Activated CD8-positive, alpha-beta memory T cell treated with anti-CD3 and anti-CD28 coated beads for 36 hours (primary cell): ENCODE measurements at regions not wholly inside any gene's neighbourhood (a gene's known extent, or its start where the extent isn't known, plus 50 kb on each side); places are given as distances from the start of the nearest gene placed in this dataset.
"Not testable (repeated sequence)": the region's sequence is repeated elsewhere in the genome, so short reads cannot be mapped to it uniquely, and the experiment has no call there.

Source experiments
- CTCF ChIA-PET: fragments of 350-600 bp; sonication (Branson Sonifier 250); formaldehyde crosslinking; loops from one replicate; lab custom pipeline; 2021; ENCODE audit warnings: antibody characterized with exemption; lab: Charles Lee
- POLR2A ChIA-PET: fragments of 350-600 bp; sonication (Branson Sonifier 250); formaldehyde crosslinking; loops from one replicate; lab custom pipeline; 2021; ENCODE audit warnings: antibody characterized with exemption; lab: Charles Lee

- ChIA-PET POLR2A (no interaction called here), CTCF (no interaction called here)
Measured at GRCh38 chr14:37819155-37820015, 224.0 kb downstream of the TTC6 start.

- CTCF ChIA-PET, POLR2A ChIA-PET: not testable (repeated sequence)
Measured at GRCh38 chr14:37820810-37821209, 225.4 kb downstream of the TTC6 start.

- ChIA-PET CTCF (no interaction called here), POLR2A (no interaction called here)
Measured at GRCh38 chr14:37824939-37825712, 229.7 kb downstream of the TTC6 start.

GRCh38 chr14:37826869-37827268, 231.4 kb downstream of the TTC6 start:
- ChIA-PET POLR2A (no interaction called here), CTCF (no interaction called here)

GRCh38 chr14:37830271-37830670, 234.8 kb downstream of the TTC6 start:
- CTCF ChIA-PET, result no interaction called here
- POLR2A ChIA-PET, result no interaction called here

GRCh38 chr14:37834275-37834674, 238.8 kb downstream of the TTC6 start:
- ChIA-PET POLR2A (no interaction called here), CTCF (no interaction called here)

- POLR2A ChIA-PET, CTCF ChIA-PET: not testable (repeated sequence)
Measured at GRCh38 chr14:37838778-37839177, 243.3 kb downstream of the TTC6 start.

- POLR2A ChIA-PET, CTCF ChIA-PET: not testable (repeated sequence)
Measured at GRCh38 chr14:37841039-37841438, 245.6 kb downstream of the TTC6 start.

GRCh38 chr14:37842106-37842505, 246.7 kb downstream of the TTC6 start:
- POLR2A ChIA-PET, result no interaction called here
- CTCF ChIA-PET, result interaction anchor here (0.6 kb wide), 1 partner anchor 1288 kb away, joined by 3 read pairs; no protein-coding TSS in a partner anchor

GRCh38 chr14:37843954-37844607, 248.7 kb downstream of the TTC6 start:
- CTCF ChIA-PET, result no interaction called here
- POLR2A ChIA-PET, result no interaction called here

GRCh38 chr14:37844614-37845013, 249.2 kb downstream of the TTC6 start:
- POLR2A ChIA-PET, result no interaction called here
- CTCF ChIA-PET, result no interaction called here

- CTCF ChIA-PET, result no interaction called here
- POLR2A ChIA-PET, result no interaction called here
Measured at GRCh38 chr14:37848985-37849621, 253.7 kb downstream of the TTC6 start.

- ChIA-PET CTCF (no interaction called here), POLR2A (no interaction called here)
Measured at GRCh38 chr14:37851054-37851453, 255.6 kb downstream of the TTC6 start.

- ChIA-PET POLR2A (no interaction called here), CTCF (no interaction called here)
Measured at GRCh38 chr14:37855871-37856270, 260.4 kb downstream of the TTC6 start.

GRCh38 chr14:37857774-37858266, 262.4 kb downstream of the TTC6 start:
- CTCF ChIA-PET, result no interaction called here

GRCh38 chr14:37858733-37859132, 263.3 kb downstream of the TTC6 start:
- ChIA-PET POLR2A (no interaction called here), CTCF (no interaction called here)

More at GRCh38 chr14:37857774-37858266, 262.4 kb downstream of the TTC6 start:
- POLR2A ChIA-PET, result no interaction called here

GRCh38 chr14:37859177-37859576, 263.7 kb downstream of the TTC6 start:
- CTCF ChIA-PET, result no interaction called here
- POLR2A ChIA-PET, result no interaction called here

GRCh38 chr14:37862263-37862662, 266.8 kb downstream of the TTC6 start:
- CTCF ChIA-PET, result no interaction called here

GRCh38 chr14:37864128-37864527, 268.7 kb downstream of the TTC6 start:
- CTCF ChIA-PET, result no interaction called here
- POLR2A ChIA-PET, result no interaction called here

More at GRCh38 chr14:37862263-37862662, 266.8 kb downstream of the TTC6 start:
- POLR2A ChIA-PET, result no interaction called here
